ENCODE measurements at regions not wholly inside any gene's neighbourhood (a gene's known extent, or its start where the extent isn't known, plus 50 kb on each side); places are given as distances from the start of the nearest gene placed in this dataset.

DNA sequence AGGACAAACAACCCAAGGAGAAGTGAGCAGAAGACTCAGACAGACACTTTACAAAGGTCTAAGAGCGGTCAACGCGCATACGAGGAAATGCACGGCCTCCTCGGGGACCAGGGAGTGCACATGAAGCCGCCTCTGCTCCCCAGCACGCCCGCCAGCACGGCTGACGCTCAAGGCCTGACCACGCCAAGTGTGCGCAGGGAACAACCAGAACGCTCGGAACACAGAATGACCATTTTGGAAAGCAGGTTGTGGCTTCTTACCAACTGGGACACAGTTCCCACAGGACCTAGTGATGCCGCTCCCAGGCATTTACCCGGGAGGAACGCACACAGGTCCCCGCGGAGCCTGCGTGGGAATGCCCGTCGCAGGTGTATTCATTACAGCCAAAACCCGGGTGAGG is 191.5 kb upstream of the PPP1R26 start:
- TF ChIP-seq, protein P1, sequence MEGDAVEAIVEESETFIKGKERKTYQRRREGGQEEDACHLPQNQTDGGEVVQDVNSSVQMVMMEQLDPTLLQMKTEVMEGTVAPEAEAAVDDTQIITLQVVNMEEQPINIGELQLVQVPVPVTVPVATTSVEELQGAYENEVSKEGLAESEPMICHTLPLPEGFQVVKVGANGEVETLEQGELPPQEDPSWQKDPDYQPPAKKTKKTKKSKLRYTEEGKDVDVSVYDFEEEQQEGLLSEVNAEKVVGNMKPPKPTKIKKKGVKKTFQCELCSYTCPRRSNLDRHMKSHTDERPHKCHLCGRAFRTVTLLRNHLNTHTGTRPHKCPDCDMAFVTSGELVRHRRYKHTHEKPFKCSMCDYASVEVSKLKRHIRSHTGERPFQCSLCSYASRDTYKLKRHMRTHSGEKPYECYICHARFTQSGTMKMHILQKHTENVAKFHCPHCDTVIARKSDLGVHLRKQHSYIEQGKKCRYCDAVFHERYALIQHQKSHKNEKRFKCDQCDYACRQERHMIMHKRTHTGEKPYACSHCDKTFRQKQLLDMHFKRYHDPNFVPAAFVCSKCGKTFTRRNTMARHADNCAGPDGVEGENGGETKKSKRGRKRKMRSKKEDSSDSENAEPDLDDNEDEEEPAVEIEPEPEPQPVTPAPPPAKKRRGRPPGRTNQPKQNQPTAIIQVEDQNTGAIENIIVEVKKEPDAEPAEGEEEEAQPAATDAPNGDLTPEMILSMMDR (IDR thresholded peaks at IDR 0.05): no peak
- TF ChIP-seq POLR2A (IDR thresholded peaks at IDR 0.05; ENCODE audit: low read length) (no peak), RAD21 (conservative IDR thresholded peaks at IDR 0.05 in 1 of 2, IDR thresholded peaks at IDR 0.05 in 1 of 2) (no peak), CHD4 (IDR thresholded peaks at IDR 0.05; ENCODE audit: borderline replicate concordance) (no peak)

All from A549 (cell line).